ENCODE measurements at regions not wholly inside any gene's neighbourhood (a gene's known extent, or its start where the extent isn't known, plus 50 kb on each side); places are given as distances from the start of the nearest gene placed in this dataset.
A peak's percentile ranks its signal among the peaks of the same experiment; 100 is the strongest.

DNA sequence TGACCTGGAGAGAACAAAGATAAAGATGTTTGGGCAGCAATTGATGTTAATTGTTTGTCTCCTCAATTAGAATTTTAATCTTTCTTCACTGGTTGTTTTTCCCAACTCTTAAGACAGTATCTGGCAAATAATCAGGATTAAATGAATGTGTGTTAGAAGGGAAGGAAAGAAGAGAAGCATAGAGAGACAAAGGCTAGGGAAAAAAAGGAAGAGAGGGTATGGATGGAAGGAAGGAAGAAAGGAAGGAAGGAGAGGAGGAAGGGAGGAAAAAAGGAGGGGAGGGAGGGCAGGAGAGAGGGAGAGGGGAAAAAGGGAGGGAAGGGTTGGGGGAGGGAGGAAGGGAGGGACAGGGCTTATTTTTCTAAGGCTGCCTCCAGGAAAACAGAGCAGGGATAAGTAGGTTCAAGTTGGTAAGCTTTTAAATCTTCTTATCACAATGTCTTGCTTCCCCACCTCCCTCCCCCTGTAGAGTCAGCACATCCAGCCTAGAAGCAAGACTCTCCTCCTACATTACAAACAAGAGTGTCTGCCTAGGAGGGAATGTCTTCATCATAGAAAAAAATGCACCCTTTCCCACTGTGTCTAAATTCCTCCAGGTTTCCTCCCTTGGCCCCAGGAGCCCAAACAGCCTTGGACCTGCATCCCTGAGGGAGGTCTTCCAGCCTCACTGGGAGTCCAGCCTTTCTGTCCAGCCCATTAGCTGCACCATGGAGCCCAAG is 447.8 kb upstream of the JARID2 start:
- H3K36me3 ChIP-seq = no peaks in the 10 kb centered on the region
- H3K9me3 ChIP-seq = peaks cover 0 to 9% (median 0%) of the 10 kb centered on the region in 11 donors
- ATAC-seq (no peak), DNase-seq (no peak)
- intact Hi-C loops (cut with DNase I) = no loop called here
- no peaks in the 10 kb centered on the region for H3K27me3 ChIP-seq
- no peak overlapping the region for H3K27ac ChIP-seq
- peaks cover 0 to 16% (median 8%) of the 10 kb centered on the region in 9 donors for H3K4me1 ChIP-seq
- TF ChIP-seq, protein P1, sequence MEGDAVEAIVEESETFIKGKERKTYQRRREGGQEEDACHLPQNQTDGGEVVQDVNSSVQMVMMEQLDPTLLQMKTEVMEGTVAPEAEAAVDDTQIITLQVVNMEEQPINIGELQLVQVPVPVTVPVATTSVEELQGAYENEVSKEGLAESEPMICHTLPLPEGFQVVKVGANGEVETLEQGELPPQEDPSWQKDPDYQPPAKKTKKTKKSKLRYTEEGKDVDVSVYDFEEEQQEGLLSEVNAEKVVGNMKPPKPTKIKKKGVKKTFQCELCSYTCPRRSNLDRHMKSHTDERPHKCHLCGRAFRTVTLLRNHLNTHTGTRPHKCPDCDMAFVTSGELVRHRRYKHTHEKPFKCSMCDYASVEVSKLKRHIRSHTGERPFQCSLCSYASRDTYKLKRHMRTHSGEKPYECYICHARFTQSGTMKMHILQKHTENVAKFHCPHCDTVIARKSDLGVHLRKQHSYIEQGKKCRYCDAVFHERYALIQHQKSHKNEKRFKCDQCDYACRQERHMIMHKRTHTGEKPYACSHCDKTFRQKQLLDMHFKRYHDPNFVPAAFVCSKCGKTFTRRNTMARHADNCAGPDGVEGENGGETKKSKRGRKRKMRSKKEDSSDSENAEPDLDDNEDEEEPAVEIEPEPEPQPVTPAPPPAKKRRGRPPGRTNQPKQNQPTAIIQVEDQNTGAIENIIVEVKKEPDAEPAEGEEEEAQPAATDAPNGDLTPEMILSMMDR (IDR thresholded peaks at IDR 0.05) = no peak
- no peak overlapping the region for H3K4me3 ChIP-seq

DNA sequence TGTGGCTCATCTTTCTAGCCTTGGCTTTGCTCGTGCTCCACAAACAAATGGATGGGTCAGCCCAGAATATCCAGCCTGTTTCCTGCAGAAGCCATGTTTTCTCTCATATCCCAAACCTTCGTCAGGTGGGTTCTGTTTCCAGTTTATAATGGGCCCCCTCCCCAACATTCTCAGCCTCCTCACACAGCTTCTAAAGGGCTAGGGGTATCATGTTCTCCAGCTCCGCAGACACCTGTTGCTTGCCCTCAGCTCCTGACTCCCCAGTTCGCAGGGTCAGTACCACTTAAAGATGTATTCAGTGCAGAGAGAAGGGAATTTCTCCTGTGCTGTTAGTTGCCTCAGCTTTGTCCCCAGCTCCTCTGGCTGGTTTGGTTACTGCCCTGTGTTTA is 447.3 kb upstream of the JARID2 start:
- peaks cover 0 to 9% (median 0%) of the 10 kb centered on the region in 11 donors for H3K9me3 ChIP-seq
- intact Hi-C loops (cut with DNase I) = no loop called here

DNA sequence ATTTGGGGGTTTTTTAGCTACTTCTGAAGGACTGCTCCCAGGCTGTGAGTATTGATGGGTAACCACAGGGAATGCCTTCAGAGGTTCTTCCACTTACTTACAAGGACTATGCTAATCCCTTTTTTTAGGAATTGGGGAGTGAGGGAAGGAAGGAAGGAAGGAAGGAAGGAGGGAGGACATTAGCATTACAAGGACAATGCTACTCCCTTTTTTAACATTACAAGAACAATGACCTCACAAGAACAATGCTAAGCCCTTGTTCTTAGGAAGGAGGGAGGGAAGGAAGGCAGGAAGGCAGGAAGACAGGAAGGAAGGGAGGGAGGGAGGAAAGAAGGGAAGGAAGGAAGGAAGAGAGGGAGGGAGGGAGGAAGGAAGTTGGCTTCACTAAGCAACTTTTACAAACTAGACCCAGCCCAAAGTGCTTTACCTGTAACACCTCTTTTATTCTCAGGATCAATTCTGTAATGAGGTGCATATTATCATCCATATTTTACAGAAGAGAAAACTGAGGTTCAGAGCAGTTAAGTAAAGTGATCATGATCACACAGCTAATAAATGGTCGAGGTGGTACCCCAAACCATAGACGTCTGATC is 446.8 kb upstream of the JARID2 start:
- Histone ChIP-seq H3K4me1 (peaks cover 0 to 17% (median 11%) of the 10 kb centered on the region in 9 donors), H3K27me3 (no peaks in the 10 kb centered on the region), H3K36me3 (no peaks in the 10 kb centered on the region), H3K27ac (peak overlapping the region in 1 of 10 donors; percentile 13), H3K4me3 (no peak overlapping the region), H3K9me3 (peaks cover 0 to 9% (median 0%) of the 10 kb centered on the region in 11 donors)
- WGBS, 2 donors = 96 to 97% methylated on average over 2 of the region's 2 CpGs
- ATAC-seq (no peak), DNase-seq (no peak)
- intact Hi-C loops (cut with DNase I) = no loop called here
- TF ChIP-seq, protein P1 (IDR thresholded peaks at IDR 0.05) = no peak

More for the DNA sequence above, 447.3 kb upstream of the JARID2 start:
- ATAC-seq = no peak
- peaks cover 0 to 16% (median 8%) of the 10 kb centered on the region in 9 donors for H3K4me1 ChIP-seq
- H3K27me3 ChIP-seq = no peaks in the 10 kb centered on the region
- no peak for DNase-seq
- TF ChIP-seq, protein P1 (IDR thresholded peaks at IDR 0.05) = no peak
- WGBS, 2 donors = 94 to 99% methylated on average over 4 of the region's 4 CpGs
- no peak overlapping the region for H3K27ac ChIP-seq
- H3K36me3 ChIP-seq = no peaks in the 10 kb centered on the region
- no peak overlapping the region for H3K4me3 ChIP-seq

DNA sequence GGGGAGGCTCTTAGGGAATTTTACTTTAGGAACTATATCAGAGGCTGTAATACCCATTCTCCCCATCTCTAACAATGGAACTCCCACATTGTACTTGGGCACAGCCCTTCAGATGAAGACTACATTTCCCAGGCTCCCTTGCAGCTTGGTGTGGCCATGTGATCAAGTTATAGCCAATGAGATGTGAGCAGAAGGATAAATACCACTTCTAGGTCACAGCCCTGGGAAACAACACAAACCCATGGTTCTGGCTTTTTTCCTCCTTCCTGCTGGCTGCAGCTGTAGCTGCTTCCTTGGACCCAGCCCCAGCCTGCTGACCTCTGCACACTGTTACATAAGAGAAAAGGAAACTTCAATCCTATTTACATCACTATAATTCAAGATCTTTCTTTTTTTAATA is 445.9 kb upstream of the JARID2 start:
- Histone ChIP-seq H3K27ac (peak overlapping the region in 4 of 10 donors; percentile 17 to 51 (median 34)), H3K9me3 (peaks cover 0 to 9% (median 0%) of the 10 kb centered on the region in 11 donors), H3K36me3 (no peaks in the 10 kb centered on the region), H3K4me3 (no peak overlapping the region), H3K27me3 (no peaks in the 10 kb centered on the region), H3K4me1 (peaks cover 5 to 25% (median 18%) of the 10 kb centered on the region in 9 donors)
- ATAC-seq (peak; percentile 89 to 95 (median 93)), DNase-seq (peak; percentile 55 to 88)
- intact Hi-C loops (cut with DNase I) = no loop called here
- TF ChIP-seq, protein P1 (IDR thresholded peaks at IDR 0.05) = no peak
